Medulla oblongata (tissue), 1 donor: ENCODE measurements at regions not wholly inside any gene's neighbourhood (a gene's known extent, or its start where the extent isn't known, plus 50 kb on each side); places are given as distances from the start of the nearest gene placed in this dataset.

Source experiments
- DNase-seq: peaks from one replicate; pipeline ENCODE4 v3.0.0-alpha.2; 2015; ENCODE audit errors: extremely low spot score

GRCh38 chr17:72004611-72005331, 116.0 kb upstream of the SOX9 start:
- DNase-seq = no peak

GRCh38 chr17:72005332-72006163, 115.3 kb upstream of the SOX9 start:
- no peak for DNase-seq

- no peak for DNase-seq
These were observed 112.5 kb upstream of the SOX9 start for GRCh38 chr17:72008236-72008876.

- no peak for DNase-seq
These were observed 109.3 kb upstream of the SOX9 start for GRCh38 chr17:72011561-72011960.

- no peak for DNase-seq
These were observed 99.3 kb upstream of the SOX9 start for GRCh38 chr17:72021417-72022041.

- no peak for DNase-seq
These were observed 98.2 kb upstream of the SOX9 start for GRCh38 chr17:72022328-72023275.

GRCh38 chr17:72024457-72024856, 96.4 kb upstream of the SOX9 start:
- DNase-seq = no peak

GRCh38 chr17:72025113-72025512, 95.7 kb upstream of the SOX9 start:
- no peak for DNase-seq

GRCh38 chr17:72030067-72030899, 90.5 kb upstream of the SOX9 start:
- peak; percentile 64 for DNase-seq

- DNase-seq = no peak
These were observed 89.5 kb upstream of the SOX9 start for GRCh38 chr17:72031219-72031884.

- no peak for DNase-seq
These were observed 87.5 kb upstream of the SOX9 start for GRCh38 chr17:72033334-72033733.

GRCh38 chr17:72034000-72034399, 86.8 kb upstream of the SOX9 start:
- DNase-seq = peak; percentile 35

- DNase-seq = no peak
These were observed 82.4 kb upstream of the SOX9 start for GRCh38 chr17:72038427-72038826.

GRCh38 chr17:72039490-72039889, 81.3 kb upstream of the SOX9 start:
- DNase-seq = no peak

- no peak for DNase-seq
These were observed 74.6 kb upstream of the SOX9 start for GRCh38 chr17:72046178-72046577.

- DNase-seq = no peak
These were observed 73.9 kb upstream of the SOX9 start for GRCh38 chr17:72046643-72047612.

GRCh38 chr17:72049914-72050313, 70.9 kb upstream of the SOX9 start:
- DNase-seq = no peak

- peak; percentile 6 for DNase-seq
These were observed 67.8 kb upstream of the SOX9 start for GRCh38 chr17:72053036-72053435.
